Gastrocnemius medialis (tissue), 4 donors: ENCODE measurements at regions not wholly inside any gene's neighbourhood (a gene's known extent, or its start where the extent isn't known, plus 50 kb on each side); places are given as distances from the start of the nearest gene placed in this dataset.

Experiments used
- CTCF ChIP-seq, 5 experiments: fragments of 450-650 bp in 3 of 5; fragments of 200-600 bp in 2 of 5; sonication (generic) in 2 of 5; IDR thresholded peaks in 4 of 5; conservative IDR thresholded peaks in 1 of 5; 1 replicate in 4 of 5; 2 replicates in 1 of 5; pipeline ENCODE4 v1.5.1; 2016 to 2019; ENCODE audit warnings: antibody characterized with exemption in 5 of 5, mild to moderate bottlenecking in 3 of 5, moderate library complexity in 3 of 5
- POLR2A ChIP-seq, 2 donors: fragments of 450-650 bp; IDR thresholded peaks; one replicate each; pipeline ENCODE4 v1.6.1; 2017; ENCODE audit warnings: antibody characterized with exemption in 2 of 2, mild to moderate bottlenecking in 2 of 2, moderate library complexity in 2 of 2

GRCh38 chr13:76632401-76633044, 253.7 kb downstream of the KCTD12 start:
- TF ChIP-seq CTCF (IDR thresholded peaks at IDR 0.05 in 4 of 5, conservative IDR thresholded peaks at IDR 0.05 in 1 of 5) (no peak), POLR2A (IDR thresholded peaks at IDR 0.05) (no peak)
